Skeletal muscle satellite cell (primary cell): ENCODE measurements at regions not wholly inside any gene's neighbourhood (a gene's known extent, or its start where the extent isn't known, plus 50 kb on each side); places are given as distances from the start of the nearest gene placed in this dataset.

Experiments
- H3K27me3 ChIP-seq: 2 replicates; pipeline ENCODE4 v1.7.0; 2013; ENCODE audit warnings: low read length; ENCODE audit not compliant: control insufficient read depth, insufficient read depth
- H3K36me3 ChIP-seq: 2 replicates; pipeline ENCODE4 v1.7.0; 2013; ENCODE audit warnings: mild to moderate bottlenecking, control low read depth, low read length; ENCODE audit not compliant: insufficient read depth
- H3K4me1 ChIP-seq: 2 replicates; pipeline ENCODE4 v1.7.0; 2013; ENCODE audit warnings: low read length; ENCODE audit not compliant: control insufficient read depth, insufficient read depth
- H3K4me2 ChIP-seq: 2 replicates; pipeline ENCODE4 v1.7.0; 2013; ENCODE audit warnings: mild to moderate bottlenecking, low read length
- H3K4me3 ChIP-seq: 2 replicates; pipeline ENCODE4 v1.7.0; 2013; ENCODE audit warnings: low read length
- H3K9ac ChIP-seq: 2 replicates; pipeline ENCODE4 v1.7.0; 2013; ENCODE audit warnings: mild to moderate bottlenecking, low read depth, low read length, moderate library complexity
- H3K9me3 ChIP-seq: replicated peaks from 2 replicates; pipeline ENCODE4 v1.7.0; 2013; ENCODE audit warnings: mild to moderate bottlenecking, control low read depth, low read length

DNA sequence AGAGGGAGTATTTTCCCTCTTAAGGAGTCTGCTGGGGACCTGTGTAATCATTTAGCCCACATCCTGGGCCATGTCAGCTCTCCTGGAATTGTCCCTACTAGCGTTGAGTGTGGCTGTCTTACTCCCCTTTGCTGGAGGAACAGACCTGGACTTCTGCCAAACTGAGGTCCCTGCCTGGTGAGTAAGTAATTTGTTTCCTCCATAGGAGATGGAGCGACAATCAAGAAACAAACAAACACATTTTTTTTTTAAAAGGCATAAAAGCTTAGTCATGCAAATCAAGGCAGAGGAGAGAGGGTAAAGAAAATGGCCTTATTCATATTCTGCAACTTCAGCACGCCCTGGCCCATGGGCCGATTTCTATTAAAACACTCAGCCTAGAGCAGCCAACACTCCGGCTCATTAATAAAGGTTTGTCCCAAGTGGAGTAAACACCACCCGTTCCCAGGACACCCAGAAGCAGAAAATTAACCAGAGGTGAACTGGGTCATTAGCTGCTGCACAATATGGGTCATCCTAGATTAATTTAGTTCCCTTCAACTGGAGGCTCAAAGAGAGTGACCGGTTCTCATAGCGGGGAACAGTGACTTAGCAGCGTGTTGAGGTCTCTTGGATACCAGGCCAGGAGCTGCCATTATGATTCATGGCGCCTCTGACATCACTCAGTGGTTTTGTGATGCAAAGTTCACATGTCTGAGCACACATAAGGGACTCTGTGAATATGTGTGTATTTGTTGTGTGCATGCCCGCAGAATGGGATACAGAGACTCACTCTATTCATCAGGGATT, 165.0 kb upstream of the SULF2 start:
- Histone ChIP-seq H3K4me3 (no peak overlapping the region), H3K36me3 (no peaks in the 10 kb centered on the region), H3K9ac (no peak overlapping the region), H3K4me1 (no peaks in the 10 kb centered on the region), H3K9me3 (peaks cover 5% of the 10 kb centered on the region), H3K4me2 (no peak overlapping the region), H3K27me3 (no peaks in the 10 kb centered on the region)

DNA sequence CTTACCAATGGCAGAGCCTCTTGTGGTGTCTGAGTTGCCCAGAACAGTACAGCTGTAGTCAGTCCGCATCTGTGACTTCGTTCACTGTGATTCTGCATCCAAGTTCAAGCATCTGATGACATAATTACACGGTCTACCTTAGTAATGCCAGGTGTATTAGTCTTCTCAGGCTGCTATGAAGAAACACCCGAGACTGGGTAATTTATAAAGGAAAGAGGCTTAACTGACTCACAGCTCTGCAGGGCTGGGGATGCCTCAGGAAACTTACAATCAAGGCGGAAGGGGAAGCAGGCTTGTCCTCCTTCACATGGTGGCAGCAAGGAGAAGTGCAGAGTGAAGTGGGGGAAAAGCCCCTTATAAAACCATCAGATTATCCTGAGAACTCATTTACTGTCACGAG, 163.9 kb upstream of the SULF2 start:
- Histone ChIP-seq H3K36me3 (no peaks in the 10 kb centered on the region), H3K4me3 (no peak overlapping the region), H3K9me3 (peaks cover 5% of the 10 kb centered on the region), H3K4me2 (no peak overlapping the region), H3K4me1 (no peaks in the 10 kb centered on the region), H3K9ac (no peak overlapping the region), H3K27me3 (no peaks in the 10 kb centered on the region)

- H3K4me1 ChIP-seq, result no peaks in the 10 kb centered on the region
- no peak overlapping the region for H3K9ac ChIP-seq
- H3K4me3 ChIP-seq, result no peak overlapping the region
- H3K36me3 ChIP-seq, result no peaks in the 10 kb centered on the region
- no peaks in the 10 kb centered on the region for H3K27me3 ChIP-seq
- H3K4me2 ChIP-seq, result no peak overlapping the region
- peaks cover 2% of the 10 kb centered on the region for H3K9me3 ChIP-seq
These were observed 159.4 kb upstream of the SULF2 start for GRCh38 chr20:47944682-47945081.

DNA sequence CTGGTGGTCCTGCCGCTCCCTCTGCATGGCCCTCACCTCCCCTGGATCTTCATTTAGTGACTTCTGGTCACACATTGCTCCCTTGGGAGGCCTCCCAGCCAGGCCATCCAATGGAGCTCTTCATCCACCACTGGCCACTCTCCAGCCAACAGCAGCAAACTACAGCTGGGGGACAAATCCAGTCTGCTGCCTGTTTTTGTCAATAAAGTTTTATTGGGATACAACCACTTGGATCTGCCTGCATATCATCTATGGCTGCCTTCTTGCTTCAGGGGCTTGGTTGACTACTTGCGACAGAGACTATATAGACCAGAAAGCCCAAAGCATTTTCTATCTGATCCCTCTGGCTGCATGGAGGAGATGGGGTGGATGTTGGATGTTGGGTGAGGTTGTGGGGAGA, 156.6 kb upstream of the SULF2 start:
- H3K36me3 ChIP-seq, result no peaks in the 10 kb centered on the region
- no peak overlapping the region for H3K4me3 ChIP-seq
- H3K9me3 ChIP-seq, result peaks cover 2% of the 10 kb centered on the region
- no peaks in the 10 kb centered on the region for H3K4me1 ChIP-seq
- H3K4me2 ChIP-seq, result no peak overlapping the region
- no peaks in the 10 kb centered on the region for H3K27me3 ChIP-seq
- H3K9ac ChIP-seq, result no peak overlapping the region

GRCh38 chr20:47940101-47940813, 155.0 kb upstream of the SULF2 start:
- H3K4me1 ChIP-seq, result no peaks in the 10 kb centered on the region
- H3K36me3 ChIP-seq, result no peaks in the 10 kb centered on the region
- H3K27me3 ChIP-seq, result no peaks in the 10 kb centered on the region
- peaks cover 2% of the 10 kb centered on the region for H3K9me3 ChIP-seq
- no peak overlapping the region for H3K9ac ChIP-seq
- H3K4me3 ChIP-seq, result no peak overlapping the region
- no peak overlapping the region for H3K4me2 ChIP-seq

GRCh38 chr20:47936612-47937011, 151.3 kb upstream of the SULF2 start:
- Histone ChIP-seq H3K9ac (no peak overlapping the region), H3K36me3 (no peaks in the 10 kb centered on the region), H3K27me3 (no peaks in the 10 kb centered on the region), H3K4me2 (no peak overlapping the region), H3K4me3 (no peak overlapping the region), H3K4me1 (no peaks in the 10 kb centered on the region), H3K9me3 (no peaks in the 10 kb centered on the region)

DNA sequence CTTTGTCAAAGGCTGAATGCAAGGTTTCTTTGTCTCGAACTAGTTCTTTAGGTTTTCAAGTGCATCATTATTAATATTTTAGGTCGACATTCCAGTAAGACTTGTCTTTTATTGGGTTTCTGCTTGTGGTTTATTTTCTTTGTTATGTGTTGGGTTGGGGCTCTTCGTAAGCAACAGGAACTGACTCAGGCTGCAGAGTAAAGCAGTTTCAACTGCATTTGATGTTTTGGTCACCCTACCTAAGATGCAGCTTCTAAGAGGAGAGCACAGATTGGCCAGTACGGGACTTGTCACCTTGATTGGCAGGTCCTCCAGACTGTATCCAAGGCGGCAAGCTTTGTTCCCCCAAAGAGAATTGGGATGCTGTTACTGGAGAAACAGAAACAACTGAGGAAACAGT, 149.5 kb upstream of the SULF2 start:
- Histone ChIP-seq H3K4me2 (no peak overlapping the region), H3K4me1 (no peaks in the 10 kb centered on the region), H3K27me3 (no peaks in the 10 kb centered on the region), H3K36me3 (no peaks in the 10 kb centered on the region), H3K4me3 (no peak overlapping the region), H3K9me3 (no peaks in the 10 kb centered on the region), H3K9ac (no peak overlapping the region)

DNA sequence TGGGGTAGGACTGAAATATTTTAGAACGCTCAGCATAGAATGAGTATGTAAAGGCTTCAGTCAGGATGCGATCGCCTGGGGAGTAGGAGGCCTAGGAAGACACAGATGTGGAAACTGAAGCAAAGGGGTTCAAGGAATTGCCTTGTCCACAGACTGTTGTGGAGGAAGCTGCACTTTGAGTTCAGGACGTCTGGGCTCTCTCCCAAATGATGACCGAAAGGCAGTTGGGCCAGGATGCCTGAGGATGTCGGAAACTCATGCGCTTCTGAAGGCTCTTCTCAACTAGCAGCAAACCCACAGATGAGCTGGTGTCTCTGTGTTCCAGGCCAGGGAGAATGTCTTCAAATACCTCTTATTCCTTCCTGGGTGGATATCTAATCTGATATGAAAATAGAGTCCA, 146.2 kb upstream of the SULF2 start:
- Histone ChIP-seq H3K4me3 (no peak overlapping the region), H3K36me3 (no peaks in the 10 kb centered on the region), H3K9me3 (no peaks in the 10 kb centered on the region), H3K4me2 (no peak overlapping the region), H3K4me1 (no peaks in the 10 kb centered on the region), H3K27me3 (no peaks in the 10 kb centered on the region), H3K9ac (no peak overlapping the region)

DNA sequence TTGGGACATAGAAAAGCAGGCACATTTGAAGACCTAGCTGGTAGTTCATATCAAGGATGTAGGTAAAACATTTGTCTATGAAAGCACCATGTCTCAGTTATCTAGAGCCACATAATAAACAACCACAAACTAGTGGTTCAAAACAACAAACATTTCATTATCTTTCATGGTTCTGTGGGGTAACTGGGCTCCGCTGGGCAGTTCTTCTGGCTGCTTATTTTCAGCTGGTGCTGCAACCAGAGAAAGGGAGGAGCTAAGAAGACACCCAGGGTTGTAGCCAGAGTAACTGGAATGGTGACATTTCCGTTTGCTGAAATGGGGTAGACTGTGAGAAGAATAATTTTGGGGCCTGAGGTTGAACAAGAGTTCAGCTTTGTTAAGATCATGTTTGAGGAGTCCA, 145.7 kb upstream of the SULF2 start:
- Histone ChIP-seq H3K4me1 (no peaks in the 10 kb centered on the region), H3K36me3 (no peaks in the 10 kb centered on the region), H3K4me3 (no peak overlapping the region), H3K27me3 (no peaks in the 10 kb centered on the region), H3K4me2 (no peak overlapping the region), H3K9me3 (no peaks in the 10 kb centered on the region), H3K9ac (no peak overlapping the region)

- no peak overlapping the region for H3K4me2 ChIP-seq
- H3K9ac ChIP-seq, result no peak overlapping the region
- H3K36me3 ChIP-seq, result no peaks in the 10 kb centered on the region
- no peaks in the 10 kb centered on the region for H3K9me3 ChIP-seq
- H3K27me3 ChIP-seq, result no peaks in the 10 kb centered on the region
- no peaks in the 10 kb centered on the region for H3K4me1 ChIP-seq
- H3K4me3 ChIP-seq, result no peak overlapping the region
These were observed 144.3 kb upstream of the SULF2 start for GRCh38 chr20:47929368-47930115.

DNA sequence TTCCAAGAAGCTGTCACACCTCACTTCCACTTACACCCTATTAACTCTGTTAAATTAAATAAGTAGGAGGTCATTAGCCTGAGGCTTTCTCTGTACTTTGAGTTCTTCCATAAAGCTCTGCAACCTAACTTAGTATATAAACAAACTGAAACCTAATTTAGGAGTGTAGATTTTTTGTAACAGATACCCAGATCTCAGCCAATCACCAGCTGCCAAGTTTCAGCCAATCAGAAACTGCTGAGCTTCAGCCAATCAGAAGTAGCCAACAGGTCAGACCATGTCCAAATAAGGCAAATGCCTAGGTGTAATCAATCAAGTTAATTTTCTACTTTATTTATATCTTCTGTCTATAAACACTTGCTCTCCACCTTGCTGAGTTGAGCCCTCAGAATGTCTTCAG, 142.7 kb upstream of the SULF2 start:
- Histone ChIP-seq H3K4me3 (no peak overlapping the region), H3K9ac (no peak overlapping the region), H3K27me3 (no peaks in the 10 kb centered on the region), H3K36me3 (no peaks in the 10 kb centered on the region), H3K4me1 (no peaks in the 10 kb centered on the region), H3K4me2 (no peak overlapping the region), H3K9me3 (no peaks in the 10 kb centered on the region)
